ENCODE measurements at regions not wholly inside any gene's neighbourhood (a gene's known extent, or its start where the extent isn't known, plus 50 kb on each side); places are given as distances from the start of the nearest gene placed in this dataset.

DNA sequence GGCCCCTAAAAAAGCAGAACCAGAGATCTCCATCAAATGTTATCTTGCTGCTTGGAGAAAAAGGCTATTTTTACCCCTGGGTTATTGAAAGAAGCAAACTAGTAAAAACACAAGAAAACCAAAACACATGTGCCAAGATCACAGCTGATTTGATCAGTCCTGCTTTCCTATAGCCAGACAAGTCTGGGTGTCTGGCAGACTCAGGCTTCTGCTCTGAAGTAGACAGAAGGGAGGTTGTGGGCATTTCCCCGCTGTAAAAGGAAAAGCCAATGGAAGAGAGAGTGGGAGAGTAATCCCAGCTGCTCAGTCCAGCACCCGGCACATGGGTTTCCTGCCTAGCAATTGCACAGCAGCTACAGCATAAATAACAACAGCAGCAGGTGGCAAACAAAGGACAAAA, 177.9 kb downstream of the PHLDA1 start:
- TF ChIP-seq, protein P1, sequence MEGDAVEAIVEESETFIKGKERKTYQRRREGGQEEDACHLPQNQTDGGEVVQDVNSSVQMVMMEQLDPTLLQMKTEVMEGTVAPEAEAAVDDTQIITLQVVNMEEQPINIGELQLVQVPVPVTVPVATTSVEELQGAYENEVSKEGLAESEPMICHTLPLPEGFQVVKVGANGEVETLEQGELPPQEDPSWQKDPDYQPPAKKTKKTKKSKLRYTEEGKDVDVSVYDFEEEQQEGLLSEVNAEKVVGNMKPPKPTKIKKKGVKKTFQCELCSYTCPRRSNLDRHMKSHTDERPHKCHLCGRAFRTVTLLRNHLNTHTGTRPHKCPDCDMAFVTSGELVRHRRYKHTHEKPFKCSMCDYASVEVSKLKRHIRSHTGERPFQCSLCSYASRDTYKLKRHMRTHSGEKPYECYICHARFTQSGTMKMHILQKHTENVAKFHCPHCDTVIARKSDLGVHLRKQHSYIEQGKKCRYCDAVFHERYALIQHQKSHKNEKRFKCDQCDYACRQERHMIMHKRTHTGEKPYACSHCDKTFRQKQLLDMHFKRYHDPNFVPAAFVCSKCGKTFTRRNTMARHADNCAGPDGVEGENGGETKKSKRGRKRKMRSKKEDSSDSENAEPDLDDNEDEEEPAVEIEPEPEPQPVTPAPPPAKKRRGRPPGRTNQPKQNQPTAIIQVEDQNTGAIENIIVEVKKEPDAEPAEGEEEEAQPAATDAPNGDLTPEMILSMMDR (conservative IDR thresholded peaks at IDR 0.05; ENCODE audit: low read depth, low read length) = no peak
- TF ChIP-seq EZH2phosphoT487 (IDR thresholded peaks at IDR 0.05; ENCODE audit: borderline replicate concordance, low read length) (no peak), EZH2 (IDR thresholded peaks at IDR 0.05; ENCODE audit: low read length, unreplicated experiment) (no peak)

Measured in PC-3 (cell line).